ENCODE measurements at regions not wholly inside any gene's neighbourhood (a gene's known extent, or its start where the extent isn't known, plus 50 kb on each side); places are given as distances from the start of the nearest gene placed in this dataset.

- POLR2A ChIA-PET: no interaction called here
- H3K27me3 Mint-ChIP-seq (ENCODE audit: insufficient read depth, unreplicated experiment): no peaks in the 10 kb centered on the region
Observed at GRCh38 chr3:145272684-145273083, 888.3 kb downstream of the PLOD2 start.

GRCh38 chr3:145282505-145282904 is 878.5 kb downstream of the PLOD2 start:
- H3K4me1 Mint-ChIP-seq (ENCODE audit: insufficient read depth, unreplicated experiment): no peaks in the 10 kb centered on the region
- ChIA-PET CTCF (no interaction called here), POLR2A (no interaction called here)
- TF ChIP-seq CTCF (IDR thresholded peaks at IDR 0.05; ENCODE audit: unreplicated experiment): no peak
- no peaks in the 10 kb centered on the region for H3K9me3 Mint-ChIP-seq (ENCODE audit: unreplicated experiment)
- intact Hi-C loops (cut with micrococcal nuclease): no loop called here
- BruUV-seq (replicated peaks): no TSS peak
- H3K27ac Mint-ChIP-seq (ENCODE audit: low read depth, unreplicated experiment): no peak overlapping the region
- H3K36me3 Mint-ChIP-seq (ENCODE audit: insufficient read depth, unreplicated experiment): no peaks in the 10 kb centered on the region
- no peak overlapping the region for H3K4me3 Mint-ChIP-seq (ENCODE audit: unreplicated experiment)
- DNase-seq (ENCODE audit: unreplicated experiment): no peak
- no peaks in the 10 kb centered on the region for H3K27me3 Mint-ChIP-seq (ENCODE audit: insufficient read depth, unreplicated experiment)

More at GRCh38 chr3:145272684-145273083, 888.3 kb downstream of the PLOD2 start:
- no peak for TF ChIP-seq CTCF (IDR thresholded peaks at IDR 0.05; ENCODE audit: unreplicated experiment)
- Mint-ChIP-seq H3K36me3 (ENCODE audit: insufficient read depth, unreplicated experiment) (no peaks in the 10 kb centered on the region), H3K4me3 (ENCODE audit: unreplicated experiment) (no peak overlapping the region), H3K9me3 (ENCODE audit: unreplicated experiment) (peaks cover 14% of the 10 kb centered on the region), H3K27ac (ENCODE audit: low read depth, unreplicated experiment) (no peak overlapping the region), H3K4me1 (ENCODE audit: insufficient read depth, unreplicated experiment) (no peaks in the 10 kb centered on the region)
- intact Hi-C loops (cut with micrococcal nuclease): no loop called here
- DNase-seq (ENCODE audit: unreplicated experiment): no peak
- BruUV-seq (replicated peaks): no TSS peak
- CTCF ChIA-PET: no interaction called here

- Mint-ChIP-seq H3K9me3 (ENCODE audit: unreplicated experiment) (no peaks in the 10 kb centered on the region), H3K4me1 (ENCODE audit: insufficient read depth, unreplicated experiment) (no peaks in the 10 kb centered on the region), H3K27me3 (ENCODE audit: insufficient read depth, unreplicated experiment) (no peaks in the 10 kb centered on the region), H3K27ac (ENCODE audit: low read depth, unreplicated experiment) (no peak overlapping the region), H3K4me3 (ENCODE audit: unreplicated experiment) (no peak overlapping the region), H3K36me3 (ENCODE audit: insufficient read depth, unreplicated experiment) (no peaks in the 10 kb centered on the region)
- TF ChIP-seq CTCF (IDR thresholded peaks at IDR 0.05; ENCODE audit: unreplicated experiment): no peak
- intact Hi-C loops (cut with micrococcal nuclease): no loop called here
- POLR2A ChIA-PET: no interaction called here
- CTCF ChIA-PET: no interaction called here
- BruUV-seq (replicated peaks): no TSS peak
- DNase-seq (ENCODE audit: unreplicated experiment): no peak
Observed at GRCh38 chr3:145286937-145287336, 874.0 kb downstream of the PLOD2 start.

GRCh38 chr3:145290010-145290409 is 871.0 kb downstream of the PLOD2 start:
- TF ChIP-seq CTCF (IDR thresholded peaks at IDR 0.05; ENCODE audit: unreplicated experiment): no peak
- no peak for DNase-seq (ENCODE audit: unreplicated experiment)
- no peaks in the 10 kb centered on the region for H3K27me3 Mint-ChIP-seq (ENCODE audit: insufficient read depth, unreplicated experiment)
- H3K27ac Mint-ChIP-seq (ENCODE audit: low read depth, unreplicated experiment): no peak overlapping the region
- ChIA-PET POLR2A (no interaction called here), CTCF (interaction anchor here (0.6 kb wide), 1 partner anchor 353 kb away, joined by 3 read pairs; no protein-coding TSS in a partner anchor)
- intact Hi-C loops (cut with micrococcal nuclease): no loop called here
- BruUV-seq (replicated peaks): no TSS peak
- H3K9me3 Mint-ChIP-seq (ENCODE audit: unreplicated experiment): no peaks in the 10 kb centered on the region
- H3K36me3 Mint-ChIP-seq (ENCODE audit: insufficient read depth, unreplicated experiment): no peaks in the 10 kb centered on the region
- H3K4me1 Mint-ChIP-seq (ENCODE audit: insufficient read depth, unreplicated experiment): no peaks in the 10 kb centered on the region
- H3K4me3 Mint-ChIP-seq (ENCODE audit: unreplicated experiment): no peak overlapping the region
